B cell (primary cell): ENCODE measurements at regions not wholly inside any gene's neighbourhood (a gene's known extent, or its start where the extent isn't known, plus 50 kb on each side); places are given as distances from the start of the nearest gene placed in this dataset.
"Not testable (repeated sequence)": the region's sequence is repeated elsewhere in the genome, so short reads cannot be mapped to it uniquely, and the experiment has no call there.

Experiments used
- CTCF ChIP-seq: fragments of 200-600 bp; IDR thresholded peaks from one replicate; pipeline ENCODE4 v1.8.0; 2022; ENCODE audit warnings: antibody characterized with exemption, mild to moderate bottlenecking
- EZH2 ChIP-seq: IDR thresholded peaks from 2 replicates; pipeline ENCODE4 v1.6.1; 2012; ENCODE audit warnings: borderline replicate concordance, low read depth, mild to moderate bottlenecking, moderate library complexity, low read length; ENCODE audit not compliant: insufficient read depth, poor library complexity, severe bottlenecking

DNA sequence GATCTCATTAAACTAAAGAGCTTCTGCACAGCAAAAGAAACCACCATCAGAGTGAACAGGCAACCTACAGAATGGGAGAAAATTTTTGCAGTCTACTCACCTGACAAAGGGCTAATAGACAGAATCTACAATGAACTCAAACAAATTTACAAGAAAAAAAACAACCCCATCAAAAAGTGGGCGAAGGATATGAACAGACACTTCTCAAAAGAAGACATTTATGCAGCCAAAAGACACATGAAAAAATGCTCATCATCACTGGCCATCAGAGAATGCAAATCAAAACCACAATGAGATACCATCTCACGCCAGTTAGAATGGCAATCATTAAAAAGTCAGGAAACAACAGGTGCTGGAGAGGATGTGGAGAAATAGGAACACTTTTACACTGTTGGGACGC lies 67.6 kb upstream of the PDPR start:
- not testable (repeated sequence) for TF ChIP-seq CTCF, EZH2
